ENCODE measurements at regions not wholly inside any gene's neighbourhood (a gene's known extent, or its start where the extent isn't known, plus 50 kb on each side); places are given as distances from the start of the nearest gene placed in this dataset.

DNA sequence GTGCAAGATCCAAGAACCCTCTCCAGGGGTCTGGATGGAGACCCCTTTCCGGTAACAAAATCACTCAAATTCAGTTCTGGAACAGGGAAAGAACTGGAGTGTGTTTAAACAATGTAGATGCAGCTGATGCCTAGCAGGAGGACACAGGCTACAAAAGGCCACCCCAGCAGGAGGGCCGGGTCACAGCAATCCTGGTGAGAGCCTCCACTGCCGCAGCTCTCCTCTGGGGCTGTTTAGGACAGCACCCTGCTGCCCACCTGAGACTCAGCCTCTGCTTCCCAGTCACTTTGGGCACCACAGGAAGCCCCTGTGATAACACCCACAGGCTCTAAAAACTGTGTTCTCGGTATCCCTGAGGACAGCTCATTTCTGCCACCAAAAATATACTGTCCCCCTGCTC, 318.7 kb upstream of the NBEA start:
- TF ChIP-seq, protein P1, sequence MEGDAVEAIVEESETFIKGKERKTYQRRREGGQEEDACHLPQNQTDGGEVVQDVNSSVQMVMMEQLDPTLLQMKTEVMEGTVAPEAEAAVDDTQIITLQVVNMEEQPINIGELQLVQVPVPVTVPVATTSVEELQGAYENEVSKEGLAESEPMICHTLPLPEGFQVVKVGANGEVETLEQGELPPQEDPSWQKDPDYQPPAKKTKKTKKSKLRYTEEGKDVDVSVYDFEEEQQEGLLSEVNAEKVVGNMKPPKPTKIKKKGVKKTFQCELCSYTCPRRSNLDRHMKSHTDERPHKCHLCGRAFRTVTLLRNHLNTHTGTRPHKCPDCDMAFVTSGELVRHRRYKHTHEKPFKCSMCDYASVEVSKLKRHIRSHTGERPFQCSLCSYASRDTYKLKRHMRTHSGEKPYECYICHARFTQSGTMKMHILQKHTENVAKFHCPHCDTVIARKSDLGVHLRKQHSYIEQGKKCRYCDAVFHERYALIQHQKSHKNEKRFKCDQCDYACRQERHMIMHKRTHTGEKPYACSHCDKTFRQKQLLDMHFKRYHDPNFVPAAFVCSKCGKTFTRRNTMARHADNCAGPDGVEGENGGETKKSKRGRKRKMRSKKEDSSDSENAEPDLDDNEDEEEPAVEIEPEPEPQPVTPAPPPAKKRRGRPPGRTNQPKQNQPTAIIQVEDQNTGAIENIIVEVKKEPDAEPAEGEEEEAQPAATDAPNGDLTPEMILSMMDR (conservative IDR thresholded peaks at IDR 0.05; ENCODE audit: low read depth, low read length), result no peak
- H3K9ac ChIP-seq, result no peak overlapping the region
- no peaks in the 10 kb centered on the region for H3K4me1 ChIP-seq (ENCODE audit: low read depth, poor library complexity, severe bottlenecking)
- H3K27me3 ChIP-seq (ENCODE audit: insufficient read depth, low read depth), result no peaks in the 10 kb centered on the region
- no peaks in the 10 kb centered on the region for H3K36me3 ChIP-seq (ENCODE audit: insufficient read depth)
- no peaks in the 10 kb centered on the region for H3K79me2 ChIP-seq (ENCODE audit: insufficient read depth, low read depth)
- H3K27ac ChIP-seq, result no peak overlapping the region
- H3K4me3 ChIP-seq (IDR thresholded peaks at IDR 0.05; ENCODE audit: insufficient read depth, low read depth, low read length), result no peak overlapping the region
- no peak overlapping the region for H3K4me2 ChIP-seq
- H4K20me1 ChIP-seq (ENCODE audit: insufficient read depth), result no peaks in the 10 kb centered on the region
- no peak overlapping the region for H2AFZ ChIP-seq (ENCODE audit: low read depth)

DNA sequence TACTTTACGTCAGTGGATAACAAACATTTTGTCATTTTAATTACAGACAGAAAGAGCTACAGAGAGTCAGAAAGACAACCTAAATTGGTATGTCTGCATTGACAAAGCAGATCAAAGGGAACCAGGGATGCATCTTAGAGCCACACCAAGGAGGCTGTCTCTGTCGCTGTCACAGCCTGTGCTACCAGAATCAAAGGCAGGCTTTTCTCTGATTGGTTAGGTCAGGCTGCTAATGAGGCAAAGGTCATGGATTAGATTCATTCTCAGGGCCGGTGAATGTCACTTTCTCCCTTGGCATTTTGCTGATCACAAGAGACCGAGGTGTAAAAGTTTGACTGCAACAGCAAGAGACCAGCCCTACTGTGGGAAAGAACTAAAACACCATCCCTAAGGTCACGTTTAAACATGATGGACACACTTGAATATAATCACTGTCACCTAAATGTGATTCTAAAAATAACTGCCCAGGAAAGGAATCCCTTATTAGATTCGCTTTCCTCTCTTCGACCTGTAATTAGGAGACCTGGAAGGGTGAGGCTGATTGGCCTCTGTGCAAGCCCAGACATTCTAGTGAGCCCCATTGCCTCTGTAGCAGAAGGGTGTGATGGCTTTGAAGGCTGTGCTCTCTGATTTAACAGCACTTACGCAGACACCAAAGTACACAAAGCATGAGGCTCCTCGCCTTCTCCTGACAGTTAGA, 314.4 kb upstream of the NBEA start:
- Histone ChIP-seq H3K27me3 (ENCODE audit: insufficient read depth, low read depth) (no peaks in the 10 kb centered on the region), H3K9ac (no peak overlapping the region), H3K4me1 (ENCODE audit: low read depth, poor library complexity, severe bottlenecking) (no peaks in the 10 kb centered on the region), H2AFZ (ENCODE audit: low read depth) (no peak overlapping the region), H3K79me2 (ENCODE audit: insufficient read depth, low read depth) (no peaks in the 10 kb centered on the region), H3K27ac (no peak overlapping the region), H3K36me3 (ENCODE audit: insufficient read depth) (no peaks in the 10 kb centered on the region), H4K20me1 (ENCODE audit: insufficient read depth) (no peaks in the 10 kb centered on the region), H3K4me3 (IDR thresholded peaks at IDR 0.05; ENCODE audit: insufficient read depth, low read depth, low read length) (no peak overlapping the region), H3K4me2 (no peak overlapping the region)
- TF ChIP-seq, protein P1 (conservative IDR thresholded peaks at IDR 0.05; ENCODE audit: low read depth, low read length), result no peak

DNA sequence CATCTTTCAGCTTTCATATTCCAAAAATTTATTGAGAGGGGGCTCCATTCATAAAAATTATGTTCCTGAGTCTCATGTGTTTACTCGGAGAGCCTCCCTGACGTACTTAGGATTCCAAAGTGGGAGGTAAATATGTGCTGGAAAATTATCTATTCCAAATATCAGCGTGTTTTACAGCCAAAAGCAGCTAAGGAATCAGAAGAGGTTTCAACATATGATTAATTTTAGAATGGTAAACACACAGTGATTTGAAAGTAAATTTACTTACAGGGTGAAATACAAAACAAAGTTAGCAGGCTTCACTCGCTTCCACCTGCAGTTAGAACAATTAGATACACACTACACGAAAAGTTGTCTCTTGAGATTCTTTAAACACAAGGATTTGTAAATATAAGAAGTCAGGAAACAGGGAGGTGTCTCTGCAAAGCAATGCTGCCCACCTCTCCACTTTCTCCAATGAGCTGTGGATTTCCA, 313.8 kb upstream of the NBEA start:
- TF ChIP-seq, protein P1 (conservative IDR thresholded peaks at IDR 0.05; ENCODE audit: low read depth, low read length), result no peak
- no peak overlapping the region for H3K4me2 ChIP-seq
- no peaks in the 10 kb centered on the region for H3K4me1 ChIP-seq (ENCODE audit: low read depth, poor library complexity, severe bottlenecking)
- no peaks in the 10 kb centered on the region for H3K79me2 ChIP-seq (ENCODE audit: insufficient read depth, low read depth)
- no peak overlapping the region for H3K27ac ChIP-seq
- H2AFZ ChIP-seq (ENCODE audit: low read depth), result no peak overlapping the region
- H3K9ac ChIP-seq, result no peak overlapping the region
- no peaks in the 10 kb centered on the region for H4K20me1 ChIP-seq (ENCODE audit: insufficient read depth)
- no peak overlapping the region for H3K4me3 ChIP-seq (IDR thresholded peaks at IDR 0.05; ENCODE audit: insufficient read depth, low read depth, low read length)
- H3K27me3 ChIP-seq (ENCODE audit: insufficient read depth, low read depth), result no peaks in the 10 kb centered on the region
- no peaks in the 10 kb centered on the region for H3K36me3 ChIP-seq (ENCODE audit: insufficient read depth)

DNA sequence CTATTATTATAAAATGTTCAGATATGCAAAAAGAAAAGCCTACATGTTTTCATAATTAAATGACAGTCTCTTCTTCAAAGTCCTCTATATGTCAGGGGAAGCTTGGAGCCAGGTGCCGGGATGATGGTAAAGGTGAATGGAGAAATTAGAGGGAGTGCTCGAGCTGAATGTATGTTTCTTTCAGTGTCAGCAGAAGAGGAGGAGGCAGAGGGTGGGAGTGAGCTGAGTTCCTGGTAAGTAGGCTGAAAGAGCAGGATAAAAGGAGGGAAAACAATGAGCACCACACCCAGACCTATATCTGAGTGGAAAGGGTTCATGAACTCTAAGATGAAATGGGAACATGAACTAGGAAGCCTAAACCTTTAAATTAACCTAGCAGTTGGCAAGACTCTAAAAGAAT, 307.6 kb upstream of the NBEA start:
- TF ChIP-seq, protein P1 (conservative IDR thresholded peaks at IDR 0.05; ENCODE audit: low read depth, low read length), result no peak
- H3K79me2 ChIP-seq (ENCODE audit: insufficient read depth, low read depth), result no peaks in the 10 kb centered on the region

More for the DNA sequence above, 307.6 kb upstream of the NBEA start:
- no peaks in the 10 kb centered on the region for H3K36me3 ChIP-seq (ENCODE audit: insufficient read depth)
- H3K27me3 ChIP-seq (ENCODE audit: insufficient read depth, low read depth), result no peaks in the 10 kb centered on the region
- H3K4me2 ChIP-seq, result no peak overlapping the region
- H3K4me1 ChIP-seq (ENCODE audit: low read depth, poor library complexity, severe bottlenecking), result no peaks in the 10 kb centered on the region
- no peak overlapping the region for H2AFZ ChIP-seq (ENCODE audit: low read depth)
- H3K4me3 ChIP-seq (IDR thresholded peaks at IDR 0.05; ENCODE audit: insufficient read depth, low read depth, low read length), result no peak overlapping the region
- no peak overlapping the region for H3K9ac ChIP-seq
- no peaks in the 10 kb centered on the region for H4K20me1 ChIP-seq (ENCODE audit: insufficient read depth)
- no peak overlapping the region for H3K27ac ChIP-seq

Measured in KMS-11 (cell line).